ENCODE measurements at regions not wholly inside any gene's neighbourhood (a gene's known extent, or its start where the extent isn't known, plus 50 kb on each side); places are given as distances from the start of the nearest gene placed in this dataset.
"Not testable (repeated sequence)": the region's sequence is repeated elsewhere in the genome, so short reads cannot be mapped to it uniquely, and the experiment has no call there.

DNA sequence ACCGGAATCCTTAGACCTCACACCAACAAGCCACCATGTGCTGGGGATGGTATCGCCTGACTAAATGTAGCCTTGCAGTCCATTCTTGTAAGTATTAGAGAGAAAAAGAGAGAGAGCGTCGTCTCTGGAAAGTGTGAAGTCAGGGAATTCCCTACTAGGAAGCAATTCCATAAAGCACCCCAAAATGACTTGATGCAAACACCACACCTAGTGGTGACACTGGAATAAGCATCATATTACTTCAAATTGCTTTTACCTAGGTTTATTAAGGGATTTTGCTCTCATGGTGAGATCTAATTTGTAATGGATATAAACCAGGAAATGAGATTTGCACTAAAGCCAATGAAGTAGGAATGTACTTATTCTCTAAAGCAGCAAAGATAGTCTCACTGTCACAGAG is 111.4 kb upstream of the METTL9 start:
- not testable (repeated sequence) for H3K79me2 ChIP-seq (ENCODE audit: insufficient read depth, low read length); DNase-seq; H3K9ac ChIP-seq (ENCODE audit: low read depth, low read length); H3K27me3 ChIP-seq (ENCODE audit: insufficient read depth, low read length, poor library complexity); H4K20me1 ChIP-seq (ENCODE audit: insufficient read depth, low read length); H3K9me3 ChIP-seq (ENCODE audit: insufficient read depth, low read length, severe bottlenecking); H2AFZ ChIP-seq (ENCODE audit: low read depth, low read length); H3K4me2 ChIP-seq (ENCODE audit: insufficient read depth, low read length); H3K27ac ChIP-seq (ENCODE audit: low read length); H3K36me3 ChIP-seq (ENCODE audit: insufficient read depth, low read length); ATAC-seq (ENCODE audit: insufficient read depth, low read depth); H3K4me3 ChIP-seq (ENCODE audit: low read depth in 1 of 2, low read length in 2 of 2); H3K4me1 ChIP-seq (ENCODE audit: insufficient read depth, low read length)

DNA sequence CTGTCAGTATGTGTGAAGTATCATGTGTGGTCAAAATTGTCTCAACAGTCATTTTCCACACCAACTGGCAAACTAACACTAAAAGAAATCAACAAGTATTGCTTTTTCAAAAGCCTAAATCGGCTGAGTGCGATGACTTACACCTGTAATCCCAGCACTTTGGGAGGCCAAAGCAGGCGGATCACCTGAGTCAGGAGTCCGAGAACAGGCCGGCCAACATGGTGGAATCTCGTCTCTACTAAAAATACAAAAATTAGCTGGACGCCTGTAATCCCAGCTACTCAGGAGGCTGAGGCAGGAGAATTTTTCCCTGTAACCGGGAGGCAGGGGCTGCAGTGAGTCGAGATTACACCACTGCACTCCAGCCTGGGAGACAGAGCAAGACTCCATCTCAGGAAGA is 100.3 kb upstream of the METTL9 start:
- not testable (repeated sequence) for H2AFZ ChIP-seq (ENCODE audit: low read depth, low read length); DNase-seq; H3K9ac ChIP-seq (ENCODE audit: low read depth, low read length); H3K9me3 ChIP-seq (ENCODE audit: insufficient read depth, low read length, severe bottlenecking); H3K4me2 ChIP-seq (ENCODE audit: insufficient read depth, low read length); H3K4me3 ChIP-seq (ENCODE audit: low read depth in 1 of 2, low read length in 2 of 2); H3K36me3 ChIP-seq (ENCODE audit: insufficient read depth, low read length); ATAC-seq (ENCODE audit: insufficient read depth, low read depth); H3K27me3 ChIP-seq (ENCODE audit: insufficient read depth, low read length, poor library complexity)
- H3K79me2 ChIP-seq (ENCODE audit: insufficient read depth, low read length), result peaks cover 37% of the 10 kb centered on the region
- H4K20me1 ChIP-seq (ENCODE audit: insufficient read depth, low read length), result peaks cover 14% of the 10 kb centered on the region; the same call in 1 of the 2 replicates
- H3K27ac ChIP-seq (ENCODE audit: low read length), result peak overlapping the region; percentile 72; the same call in 1 of the 2 replicates
- H3K4me1 ChIP-seq (ENCODE audit: insufficient read depth, low read length), result peaks cover 16% of the 10 kb centered on the region

DNA sequence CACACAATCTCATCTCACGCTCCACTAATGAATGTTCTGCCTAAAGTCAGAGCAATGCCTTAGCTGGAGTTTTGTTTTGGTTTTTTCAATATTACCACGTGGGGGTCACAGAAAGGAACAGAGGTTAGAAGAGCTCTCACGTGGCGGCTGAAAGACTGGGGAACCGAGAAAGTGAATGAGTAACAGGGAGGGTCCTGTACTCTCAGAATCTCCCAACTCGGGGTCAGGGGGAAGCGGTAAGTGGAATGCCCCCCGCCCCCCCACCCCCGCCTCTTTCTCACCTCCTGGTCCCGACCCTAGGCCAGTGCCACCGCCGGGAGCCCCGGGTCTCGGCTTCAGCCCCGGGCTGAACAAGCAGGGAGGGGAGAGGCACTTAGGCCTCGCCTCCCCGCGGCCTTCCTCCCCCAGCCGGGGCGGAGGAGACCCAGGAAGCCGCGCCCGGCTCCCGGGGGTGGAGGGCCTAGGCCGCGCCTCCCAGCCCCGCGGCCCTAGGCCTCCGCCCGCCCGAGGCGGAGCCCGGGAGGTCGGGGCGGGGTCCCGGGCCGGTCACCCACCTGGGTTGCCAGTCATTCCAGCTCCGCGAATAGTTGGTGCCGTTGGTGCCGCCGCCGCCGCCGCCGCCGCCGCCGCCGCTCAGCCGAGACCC is 98.0 kb upstream of the METTL9 start:
- peak overlapping the region; percentile 65 to 94; a peak in 3 of 4 replicates for H3K4me3 ChIP-seq (ENCODE audit: low read depth in 1 of 2, low read length in 2 of 2)
- H3K9ac ChIP-seq (ENCODE audit: low read depth, low read length), result peak overlapping the region; percentile 96
- ATAC-seq (ENCODE audit: insufficient read depth, low read depth), result peak; percentile 82
- peaks cover 18% of the 10 kb centered on the region; the same call in 1 of the 2 replicates for H4K20me1 ChIP-seq (ENCODE audit: insufficient read depth, low read length)
- not testable (repeated sequence) for H2AFZ ChIP-seq (ENCODE audit: low read depth, low read length); H3K9me3 ChIP-seq (ENCODE audit: insufficient read depth, low read length, severe bottlenecking); H3K36me3 ChIP-seq (ENCODE audit: insufficient read depth, low read length); H3K27me3 ChIP-seq (ENCODE audit: insufficient read depth, low read length, poor library complexity)
- peak; percentile 77 for DNase-seq
- H3K79me2 ChIP-seq (ENCODE audit: insufficient read depth, low read length), result peaks cover 59% of the 10 kb centered on the region
- H3K4me2 ChIP-seq (ENCODE audit: insufficient read depth, low read length), result peak overlapping the region; percentile 68
- peak overlapping the region; percentile 96 for H3K27ac ChIP-seq (ENCODE audit: low read length)
- H3K4me1 ChIP-seq (ENCODE audit: insufficient read depth, low read length), result peaks cover 20% of the 10 kb centered on the region

DNA sequence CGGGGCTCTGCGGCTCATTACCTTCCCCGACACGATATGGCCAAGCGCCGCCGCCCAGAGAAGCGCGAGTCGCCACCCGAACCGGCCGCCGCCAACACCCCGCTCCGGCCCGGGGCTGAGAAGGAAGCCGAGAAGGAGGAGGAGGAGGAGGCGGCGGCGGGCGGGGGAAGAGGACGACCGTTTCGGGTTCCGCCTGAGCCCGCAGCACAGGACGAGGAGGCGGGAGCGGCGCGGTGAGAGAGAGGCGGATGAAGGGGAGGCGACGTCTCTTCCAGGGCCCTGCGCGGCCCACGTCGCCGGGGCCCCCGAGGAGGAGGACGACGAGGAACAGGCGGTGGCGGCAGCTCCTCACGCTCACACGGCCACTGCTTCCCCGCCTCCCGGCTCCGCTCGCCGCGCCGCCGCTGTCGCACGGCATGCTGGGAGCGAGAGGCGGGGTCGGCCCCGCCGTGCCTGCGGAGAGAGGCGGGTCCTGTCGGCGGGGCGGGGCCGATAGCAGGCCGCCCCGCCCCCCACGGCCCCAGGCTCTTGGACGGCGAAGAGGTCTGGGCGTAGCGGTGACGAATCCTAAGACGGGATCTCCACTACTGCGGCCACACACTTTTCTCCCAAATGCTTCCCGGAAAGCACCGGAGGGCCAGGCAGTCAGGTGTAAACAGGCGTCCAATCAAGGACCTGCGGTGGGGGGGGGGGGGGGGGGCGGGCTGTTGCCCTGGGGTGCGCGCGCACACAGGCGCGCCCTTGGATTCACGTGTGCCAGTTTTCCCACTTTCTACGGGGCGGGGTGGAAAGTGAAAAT is 97.3 kb upstream of the METTL9 start:
- DNase-seq, result peak; percentile 89
- Histone ChIP-seq H3K27ac (ENCODE audit: low read length) (peak overlapping the region; percentile 96), H3K36me3 (ENCODE audit: insufficient read depth, low read length) (peaks cover 8% of the 10 kb centered on the region), H3K27me3 (ENCODE audit: insufficient read depth, low read length, poor library complexity) (no peaks in the 10 kb centered on the region), H3K4me3 (ENCODE audit: low read depth in 1 of 2, low read length in 2 of 2) (peak overlapping the region; percentile 65 to 94), H3K4me1 (ENCODE audit: insufficient read depth, low read length) (peaks cover 27% of the 10 kb centered on the region), H4K20me1 (ENCODE audit: insufficient read depth, low read length) (peaks cover 18% of the 10 kb centered on the region; the same call in 1 of the 2 replicates), H2AFZ (ENCODE audit: low read depth, low read length) (peak overlapping the region; percentile 88), H3K4me2 (ENCODE audit: insufficient read depth, low read length) (peak overlapping the region; percentile 68), H3K9ac (ENCODE audit: low read depth, low read length) (peak overlapping the region; percentile 96), H3K79me2 (ENCODE audit: insufficient read depth, low read length) (peaks cover 66% of the 10 kb centered on the region), H3K9me3 (ENCODE audit: insufficient read depth, low read length, severe bottlenecking) (no peaks in the 10 kb centered on the region)
- TF ChIP-seq CTCF (IDR thresholded peaks at IDR 0.05; ENCODE audit: borderline replicate concordance, extremely low read depth, low read length, poor library complexity, severe bottlenecking), result peak; percentile 13
- TF ChIP-seq EZH2 (IDR thresholded peaks at IDR 0.05; ENCODE audit: borderline replicate concordance, low read depth, low read length, severe bottlenecking), result no peak
- peak; percentile 70 for ATAC-seq (ENCODE audit: insufficient read depth, low read depth)

GRCh38 chr16:21503574-21503920 is 95.8 kb upstream of the METTL9 start:
- peaks cover 42% of the 10 kb centered on the region for H3K4me1 ChIP-seq (ENCODE audit: insufficient read depth, low read length)
- H3K9me3 ChIP-seq (ENCODE audit: insufficient read depth, low read length, severe bottlenecking); H3K9ac ChIP-seq (ENCODE audit: low read depth, low read length); H3K4me2 ChIP-seq (ENCODE audit: insufficient read depth, low read length); H3K27me3 ChIP-seq (ENCODE audit: insufficient read depth, low read length, poor library complexity); H3K27ac ChIP-seq (ENCODE audit: low read length); H3K4me3 ChIP-seq (ENCODE audit: low read depth in 1 of 2, low read length in 2 of 2); H2AFZ ChIP-seq (ENCODE audit: low read depth, low read length); ATAC-seq (ENCODE audit: insufficient read depth, low read depth): not testable (repeated sequence)
- peaks cover 78% of the 10 kb centered on the region for H3K79me2 ChIP-seq (ENCODE audit: insufficient read depth, low read length)
- DNase-seq, result peak; percentile 5
- peaks cover 16% of the 10 kb centered on the region for H3K36me3 ChIP-seq (ENCODE audit: insufficient read depth, low read length)
- H4K20me1 ChIP-seq (ENCODE audit: insufficient read depth, low read length), result peaks cover 33% of the 10 kb centered on the region; the same call in 1 of the 2 replicates

DNA sequence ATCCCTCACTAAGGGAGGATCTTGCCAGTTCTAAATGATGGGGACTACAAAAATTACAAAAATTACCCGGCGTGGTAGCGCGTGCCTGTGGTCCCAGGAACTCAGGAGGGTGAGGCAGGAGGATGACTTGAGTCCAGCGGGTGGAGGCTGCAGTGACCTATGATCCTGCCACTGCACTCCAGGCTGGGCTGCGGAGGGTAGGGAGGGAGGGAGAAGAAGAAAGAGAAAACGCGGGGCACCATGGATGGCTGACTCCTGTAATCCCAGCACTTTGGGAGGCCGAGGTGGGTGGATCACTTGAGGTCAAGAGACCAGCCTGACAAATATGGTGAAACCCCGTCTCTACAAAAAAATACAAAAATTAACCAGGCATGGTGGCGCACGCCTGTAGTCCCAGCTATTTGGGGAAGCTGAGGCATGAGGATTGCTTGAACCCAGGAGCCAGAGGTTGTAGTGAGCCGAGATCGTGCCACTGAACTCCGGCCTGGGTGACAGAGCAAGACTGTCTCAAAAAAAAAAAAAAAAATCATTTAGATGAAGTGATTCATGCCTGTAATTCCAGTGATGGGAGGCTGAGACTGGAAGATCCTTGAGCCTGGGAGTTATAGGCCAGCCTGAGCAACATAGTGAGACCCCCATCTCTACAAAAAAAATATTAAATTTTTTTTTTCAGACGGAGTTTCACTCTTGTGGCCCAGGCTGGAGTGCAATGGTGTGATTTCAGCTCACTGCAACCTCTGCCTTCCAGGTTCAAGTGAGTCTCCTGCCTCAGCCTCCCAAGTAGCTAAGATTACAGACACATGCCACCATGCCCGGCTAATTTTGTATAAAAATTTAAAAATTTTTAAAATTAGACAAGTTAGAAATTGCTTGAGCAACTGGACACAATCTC is 95.2 kb upstream of the METTL9 start:
- peak; percentile 6 for DNase-seq
- peaks cover 82% of the 10 kb centered on the region for H3K79me2 ChIP-seq (ENCODE audit: insufficient read depth, low read length)
- H3K4me3 ChIP-seq (ENCODE audit: low read depth in 1 of 2, low read length in 2 of 2); H3K9ac ChIP-seq (ENCODE audit: low read depth, low read length); H3K27me3 ChIP-seq (ENCODE audit: insufficient read depth, low read length, poor library complexity); H3K27ac ChIP-seq (ENCODE audit: low read length); H2AFZ ChIP-seq (ENCODE audit: low read depth, low read length); H3K4me2 ChIP-seq (ENCODE audit: insufficient read depth, low read length); H3K9me3 ChIP-seq (ENCODE audit: insufficient read depth, low read length, severe bottlenecking); ATAC-seq (ENCODE audit: insufficient read depth, low read depth): not testable (repeated sequence)
- H3K4me1 ChIP-seq (ENCODE audit: insufficient read depth, low read length), result peaks cover 45% of the 10 kb centered on the region
- H3K36me3 ChIP-seq (ENCODE audit: insufficient read depth, low read length), result peaks cover 22% of the 10 kb centered on the region
- H4K20me1 ChIP-seq (ENCODE audit: insufficient read depth, low read length), result peaks cover 39% of the 10 kb centered on the region; the same call in 1 of the 2 replicates

Data from DND-41 (cell line).